GM11168 (cell line): ENCODE measurements at regions not wholly inside any gene's neighbourhood (a gene's known extent, or its start where the extent isn't known, plus 50 kb on each side); places are given as distances from the start of the nearest gene placed in this dataset.

Experiments
- in situ Hi-C: fragments of 300-500 bp; cut with MboI; formaldehyde crosslinking; loops from one replicate; pipeline ENCODE4 v1.12.0; 2022; ENCODE audit warnings: low sequenced_read_pairs; ENCODE audit not compliant: unreplicated experiment

DNA sequence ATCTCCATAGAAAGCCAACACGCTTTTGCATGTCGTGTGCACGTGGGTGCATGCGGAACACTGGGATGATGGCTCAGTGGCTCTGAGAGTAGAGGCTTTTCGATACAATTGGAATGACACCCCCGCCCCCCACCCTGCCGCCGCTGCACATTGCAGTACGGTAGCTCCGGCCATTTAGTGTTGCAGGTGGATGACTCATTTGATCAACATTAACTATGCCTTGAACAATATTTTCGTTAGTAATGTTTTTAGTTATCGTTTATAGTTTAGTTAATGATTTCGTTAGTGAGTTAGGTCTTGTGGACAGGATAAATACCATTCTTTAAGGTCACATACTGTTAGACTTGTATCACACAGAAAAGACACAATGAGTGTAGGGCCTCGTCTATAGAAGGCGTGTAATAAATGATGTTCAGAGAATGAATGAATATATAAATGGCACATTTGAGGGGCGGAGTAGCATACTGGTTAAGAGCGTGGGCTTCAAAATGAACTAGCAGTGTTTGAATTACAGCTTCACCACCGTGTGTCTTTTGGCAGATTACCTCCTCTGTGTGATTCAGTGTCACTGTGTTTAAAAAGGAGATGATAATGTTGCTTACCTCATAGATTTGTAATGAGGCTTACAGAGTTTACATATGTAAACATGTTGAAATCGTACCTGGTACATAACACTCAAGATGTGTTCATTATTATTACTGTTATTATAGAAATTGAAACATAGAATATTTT is 67.2 kb upstream of the TENM3 start:
- in situ Hi-C loops, result no loop called here

DNA sequence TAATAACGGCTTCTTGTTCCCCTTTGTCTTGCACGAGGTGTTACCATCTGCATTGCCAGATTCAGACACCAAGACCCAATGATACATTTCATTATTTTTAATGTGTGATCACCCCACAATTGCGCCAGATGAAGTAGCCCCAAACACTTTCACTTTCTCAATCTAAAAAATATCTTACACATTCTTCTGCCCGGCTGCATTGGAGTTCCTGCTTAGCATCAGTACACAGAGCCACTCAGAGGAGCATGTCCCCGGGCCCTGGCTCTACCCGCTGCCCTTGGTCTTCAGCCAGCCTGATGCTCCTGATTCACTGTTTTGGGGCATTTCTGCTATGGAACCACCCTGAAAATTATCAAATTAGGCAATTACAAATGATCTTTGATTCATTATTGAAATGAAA is 66.0 kb upstream of the TENM3 start:
- in situ Hi-C loops, result no loop called here

DNA sequence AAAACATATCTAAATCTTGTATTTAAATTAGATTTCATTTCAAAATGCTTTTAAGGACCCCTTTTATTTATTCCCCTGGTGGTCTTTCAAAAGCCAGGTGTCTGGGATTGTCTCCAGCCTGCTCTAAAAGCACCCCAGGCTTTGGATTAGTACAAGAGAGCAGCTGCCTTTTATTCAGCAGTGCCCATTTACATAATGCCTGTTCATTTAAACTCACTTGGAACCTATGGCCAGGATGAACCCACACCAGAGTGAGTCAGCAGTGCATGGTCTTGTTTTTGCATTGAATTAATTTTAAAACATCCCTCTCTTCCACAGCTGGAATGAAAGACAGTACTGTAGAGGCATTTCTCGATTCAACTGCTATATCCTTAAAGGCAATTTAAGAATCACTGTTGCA is 64.1 kb upstream of the TENM3 start:
- in situ Hi-C loops, result no loop called here

DNA sequence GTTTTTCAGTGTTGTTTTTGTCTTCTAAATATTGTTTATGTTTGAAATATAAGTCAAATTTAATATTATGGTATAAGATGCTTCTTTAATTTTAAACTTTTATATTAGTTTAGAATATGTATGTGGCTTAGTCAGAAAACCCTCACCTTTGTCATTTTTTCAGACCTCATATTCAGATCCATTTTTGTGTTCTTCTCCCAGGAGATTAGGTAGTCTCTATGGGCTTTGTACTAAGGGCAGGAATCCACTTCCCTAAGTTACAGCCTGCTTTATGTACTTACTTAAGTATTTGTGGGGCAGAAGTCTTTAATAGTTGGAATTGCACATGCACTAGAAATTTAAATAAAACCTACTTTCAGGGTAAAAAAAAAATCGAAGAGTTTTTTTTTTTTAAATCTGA is 63.5 kb upstream of the TENM3 start:
- in situ Hi-C loops, result no loop called here

DNA sequence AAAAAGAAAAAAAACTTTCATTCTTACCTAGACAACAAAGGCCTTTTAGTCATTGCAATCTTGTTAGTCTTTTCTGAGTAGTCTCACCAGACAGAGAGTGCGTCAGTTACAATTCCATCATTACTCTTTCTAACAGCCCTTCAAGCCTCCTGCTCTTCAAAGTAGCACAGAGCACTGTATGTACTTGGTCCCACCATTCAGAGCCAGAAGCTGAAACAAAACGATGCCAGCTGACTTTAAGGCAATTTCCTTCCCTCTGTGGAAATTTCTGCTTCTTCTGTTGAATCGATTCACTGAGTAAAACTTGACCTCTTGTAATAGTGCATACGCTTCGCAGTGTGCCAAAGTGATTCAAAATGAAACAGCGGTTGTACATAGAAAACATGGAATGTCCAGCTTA is 57.7 kb upstream of the TENM3 start:
- in situ Hi-C loops, result no loop called here

DNA sequence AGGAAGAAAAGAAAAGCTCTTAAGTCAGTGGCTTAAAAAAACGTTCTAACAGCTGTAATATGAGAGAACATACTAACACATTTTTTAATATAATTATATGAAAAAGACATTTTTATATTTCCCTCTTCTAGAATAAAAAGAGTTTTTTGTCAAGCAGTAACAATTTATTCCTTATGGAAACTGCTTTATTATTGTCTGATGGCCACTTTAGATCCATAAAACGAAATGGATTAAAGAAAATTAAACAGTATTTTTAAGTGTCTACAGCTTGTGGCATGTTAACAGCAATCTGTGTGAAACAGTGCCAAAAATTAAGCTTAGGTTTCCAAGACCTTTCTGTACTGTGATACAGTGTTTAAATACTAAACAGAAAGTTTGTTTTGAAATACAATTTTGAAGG is 55.5 kb upstream of the TENM3 start:
- in situ Hi-C loops, result no loop called here

DNA sequence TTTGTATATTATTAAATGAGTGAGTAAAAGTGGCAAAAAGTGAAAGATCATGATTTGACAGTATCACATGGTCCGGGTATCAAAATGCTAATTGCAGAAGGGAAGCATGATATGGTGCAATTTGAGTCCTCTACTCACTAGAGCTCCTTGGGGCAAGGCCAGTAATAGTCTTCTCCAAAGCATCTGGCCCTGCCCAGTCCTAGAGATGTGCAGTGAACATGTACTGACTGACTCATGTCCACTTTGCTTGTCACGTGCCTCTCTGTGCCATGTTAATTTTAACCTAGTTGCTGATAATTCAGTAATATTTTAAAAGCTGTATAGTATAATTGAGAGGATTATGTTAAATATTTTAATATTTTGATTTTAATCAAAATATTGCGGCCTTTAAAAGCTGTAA is 54.6 kb upstream of the TENM3 start:
- in situ Hi-C loops, result no loop called here

DNA sequence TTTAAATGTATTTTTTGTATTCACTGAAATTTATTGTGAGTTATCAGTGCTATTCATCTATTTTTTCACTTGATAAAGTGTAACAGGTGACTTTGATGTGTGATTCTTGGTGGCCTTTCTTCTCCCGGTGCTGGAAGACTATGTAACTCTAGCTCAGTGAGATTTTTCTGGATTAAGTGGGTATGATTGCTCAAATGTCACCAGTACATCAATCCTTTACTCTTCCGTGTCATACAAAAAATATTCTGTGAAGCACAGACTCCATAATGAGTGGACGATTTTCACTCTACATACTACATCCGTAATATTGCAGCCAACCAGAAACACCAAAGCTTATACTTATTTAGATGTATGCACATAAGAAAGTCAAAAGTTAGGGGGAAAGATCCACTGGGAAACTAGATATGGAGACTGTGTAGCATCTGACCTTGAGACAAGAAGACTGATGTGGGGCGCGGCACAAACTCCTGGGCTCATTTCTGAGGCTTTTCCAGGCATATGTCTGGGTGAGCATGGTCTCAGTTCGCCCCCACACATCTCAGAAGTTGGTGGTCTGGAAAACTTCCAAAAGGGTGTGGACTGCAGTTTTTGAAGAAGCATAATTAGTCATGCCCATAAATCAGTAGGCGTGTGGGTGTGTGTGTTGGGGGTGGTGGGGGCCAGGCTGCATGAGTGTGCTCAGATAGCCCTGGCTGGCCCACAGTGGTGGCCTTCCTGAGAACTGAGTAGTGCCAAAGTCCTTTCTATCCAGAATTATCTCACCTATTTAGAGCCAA is 53.9 kb upstream of the TENM3 start:
- in situ Hi-C loops, result no loop called here

DNA sequence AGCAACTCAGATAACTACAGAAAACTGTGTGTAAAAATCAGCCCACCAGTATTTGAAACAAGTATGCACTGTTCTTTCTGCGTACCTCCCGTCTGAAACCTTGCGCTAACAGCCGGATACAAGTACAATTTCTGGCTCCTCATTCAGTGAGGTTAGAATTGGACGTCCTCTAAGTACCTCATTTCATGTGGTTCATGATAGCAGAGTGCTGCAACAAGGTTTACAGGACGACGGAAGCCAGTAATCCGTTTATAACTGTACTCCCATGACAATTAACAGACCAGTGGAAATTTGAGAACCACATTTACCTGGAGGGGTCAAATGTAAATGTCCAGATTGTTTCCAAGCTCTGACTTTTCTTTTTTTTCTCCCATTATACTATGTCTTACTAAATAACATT is 52.9 kb upstream of the TENM3 start:
- in situ Hi-C loops, result no loop called here

DNA sequence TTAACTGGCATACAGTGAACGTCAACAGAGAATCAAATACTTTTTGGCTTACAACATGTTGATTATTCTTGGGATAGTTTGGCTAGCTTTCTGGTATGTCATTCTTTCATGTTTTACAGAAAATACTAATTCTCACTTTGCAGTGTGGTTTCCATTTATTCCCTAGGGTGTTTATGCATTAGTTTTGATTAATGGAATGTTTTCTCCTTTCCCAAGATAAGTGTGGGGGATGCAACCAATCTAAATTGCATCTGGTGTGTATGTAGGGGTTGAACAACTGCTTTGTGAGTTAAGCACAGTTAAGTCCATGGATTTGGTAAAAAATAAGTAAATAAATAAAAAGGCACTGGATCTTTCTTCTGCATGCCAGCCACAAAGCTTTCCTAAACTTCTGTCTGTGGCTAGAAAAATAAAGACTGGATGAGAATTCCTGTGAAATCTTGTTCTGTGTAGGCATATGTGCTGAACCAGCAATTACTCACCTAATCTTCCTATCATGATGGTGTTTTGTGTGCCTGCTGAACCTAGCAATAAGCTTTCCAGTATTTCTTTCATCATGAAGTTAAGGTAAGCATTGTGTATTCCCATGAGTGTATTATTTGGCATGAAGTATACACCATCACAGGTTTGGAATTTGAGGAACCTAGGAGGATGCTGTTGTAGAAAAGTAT is 50.6 kb upstream of the TENM3 start:
- in situ Hi-C loops, result no loop called here

DNA sequence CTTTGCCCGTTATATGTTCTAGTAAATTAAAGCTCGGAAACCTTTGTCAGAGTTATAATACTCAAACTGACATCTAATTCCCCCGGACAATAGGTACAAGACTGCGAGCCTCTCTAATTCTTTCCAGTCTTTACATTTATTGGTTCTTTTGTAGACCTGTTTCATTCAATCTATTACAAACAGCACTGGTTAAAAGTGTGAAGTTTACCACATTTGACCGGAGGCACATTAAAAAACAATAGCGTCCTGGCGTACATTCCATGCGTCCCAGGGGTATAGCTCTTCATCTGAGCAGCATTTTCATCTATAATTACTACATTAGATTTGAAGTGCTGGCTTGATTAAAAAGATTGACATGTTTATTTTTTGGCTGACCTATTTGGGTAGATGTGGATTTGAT is 49.9 kb upstream of the TENM3 start:
- in situ Hi-C loops, result no loop called here
